NCI-H2081 treated with DMSO at 0.1 percent for 48 hours (cell line): ENCODE measurements at regions not wholly inside any gene's neighbourhood (a gene's known extent, or its start where the extent isn't known, plus 50 kb on each side); places are given as distances from the start of the nearest gene placed in this dataset.

Source experiments
- DNase-seq: peaks from one replicate; lab custom pipeline; 2025; lab: John Stamatoyannopoulos, UW

DNA sequence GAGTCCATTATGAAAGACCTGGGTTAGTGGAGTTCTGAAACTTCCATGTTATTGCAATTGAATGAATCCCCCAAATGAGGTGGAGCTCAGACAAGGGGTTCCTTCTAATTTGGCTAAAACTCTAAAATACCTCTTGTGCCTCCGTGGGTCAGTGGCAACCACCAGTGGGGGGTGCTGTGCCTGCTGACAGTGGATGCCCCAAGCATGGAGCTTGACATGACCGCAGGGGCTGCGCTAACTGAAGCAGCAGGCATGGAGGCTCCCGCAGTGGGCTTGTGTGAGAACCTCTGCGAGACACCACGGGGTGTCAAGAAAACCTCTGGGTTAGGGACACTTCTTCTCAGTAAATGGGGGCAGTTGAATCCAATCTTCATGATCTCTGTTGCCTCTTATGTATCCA, 200.5 kb downstream of the DRD1 start:
- DNase-seq = no peak

DNA sequence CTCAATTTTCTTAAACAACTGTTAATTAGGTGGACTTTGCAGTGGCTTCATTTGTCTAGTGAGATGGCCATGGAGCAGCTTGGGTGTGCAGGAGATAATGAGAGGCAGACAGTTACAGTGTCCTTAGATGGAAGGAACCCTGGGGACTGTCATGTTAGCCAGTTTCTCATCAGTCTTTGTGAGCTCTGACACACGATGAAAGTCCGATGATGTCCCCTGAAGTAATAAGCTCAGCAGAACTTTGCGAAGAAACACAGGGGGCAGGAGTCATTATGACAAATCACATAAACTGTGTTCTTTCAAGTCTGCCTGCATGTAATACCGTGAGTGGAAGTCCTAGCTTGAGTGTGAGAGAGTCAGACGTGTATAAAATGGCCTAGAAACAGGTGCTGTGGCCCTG, 201.8 kb downstream of the DRD1 start:
- no peak for DNase-seq

- no peak for DNase-seq
Measured at GRCh38 chr5:175238326-175238725, 205.7 kb downstream of the DRD1 start.

DNA sequence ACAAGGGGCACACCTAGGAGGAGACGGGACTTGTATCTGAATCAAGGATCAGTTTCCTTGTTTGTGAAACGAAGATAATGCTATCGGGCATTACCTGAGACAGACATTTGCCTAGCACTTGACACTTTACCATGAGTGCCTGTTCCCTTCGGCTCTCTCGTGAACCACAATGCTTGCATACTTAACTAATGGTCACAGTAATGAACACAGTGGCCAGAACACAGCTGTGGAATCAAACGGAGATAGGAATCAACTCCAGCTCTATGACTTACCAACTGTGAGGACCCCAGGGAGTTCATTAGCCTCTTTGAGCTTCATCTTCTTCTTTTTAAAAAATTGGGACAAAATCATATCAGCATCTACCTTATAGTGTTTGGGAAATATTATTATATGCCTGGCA, 207.8 kb downstream of the DRD1 start:
- DNase-seq = no peak

DNA sequence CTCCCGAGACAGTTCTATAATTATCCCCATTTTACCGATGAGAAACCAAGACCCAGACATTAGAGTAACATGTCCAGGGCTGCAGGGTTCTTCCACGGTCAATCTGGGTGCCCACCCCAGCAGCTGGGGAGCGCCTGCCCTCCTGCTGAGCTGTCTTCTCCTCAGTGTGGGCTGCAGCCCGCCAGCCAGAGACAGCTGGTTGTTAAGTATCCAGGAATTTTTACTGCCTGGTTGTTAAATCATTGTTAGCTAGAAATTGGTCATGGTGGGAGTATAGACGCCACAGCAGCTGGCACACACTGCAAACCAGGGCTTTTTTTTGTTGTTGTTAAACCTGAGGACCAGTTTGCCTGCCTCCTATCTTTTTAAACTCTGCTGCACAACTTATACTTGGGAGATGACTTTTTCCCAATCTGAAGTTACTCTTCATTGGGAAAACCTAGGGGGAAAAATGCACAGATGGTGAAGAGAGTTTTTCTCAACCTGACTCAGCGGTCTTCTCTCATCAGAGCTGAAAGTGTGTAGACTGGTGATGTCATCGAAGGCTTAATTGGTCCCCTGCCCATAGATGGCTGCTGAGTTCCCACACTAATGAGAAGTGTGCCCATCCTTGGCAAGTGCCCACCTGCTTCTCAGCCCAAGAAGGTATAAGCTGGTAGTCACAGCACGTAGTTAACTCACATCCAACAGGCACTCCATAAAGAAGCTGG, 208.6 kb downstream of the DRD1 start:
- DNase-seq = no peak

DNA sequence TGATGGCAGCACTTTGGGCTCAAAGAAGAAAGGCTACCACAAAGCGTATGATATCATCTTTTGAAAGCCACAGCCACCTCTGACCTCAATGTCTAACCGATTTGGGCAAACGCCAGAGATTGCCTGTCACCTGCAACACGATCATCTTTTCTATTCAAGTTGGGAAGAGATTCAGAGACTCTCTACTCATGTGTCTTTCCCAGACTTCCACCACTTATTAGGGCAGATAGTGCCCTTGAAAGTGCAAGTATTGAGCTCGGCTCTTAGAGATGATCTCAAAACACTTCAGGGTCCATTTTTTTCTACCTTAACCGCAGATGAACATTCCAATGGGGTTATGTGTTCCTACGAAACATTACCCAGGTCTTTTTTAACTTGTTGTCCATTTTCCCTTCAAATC, 213.7 kb downstream of the DRD1 start:
- DNase-seq = no peak

DNA sequence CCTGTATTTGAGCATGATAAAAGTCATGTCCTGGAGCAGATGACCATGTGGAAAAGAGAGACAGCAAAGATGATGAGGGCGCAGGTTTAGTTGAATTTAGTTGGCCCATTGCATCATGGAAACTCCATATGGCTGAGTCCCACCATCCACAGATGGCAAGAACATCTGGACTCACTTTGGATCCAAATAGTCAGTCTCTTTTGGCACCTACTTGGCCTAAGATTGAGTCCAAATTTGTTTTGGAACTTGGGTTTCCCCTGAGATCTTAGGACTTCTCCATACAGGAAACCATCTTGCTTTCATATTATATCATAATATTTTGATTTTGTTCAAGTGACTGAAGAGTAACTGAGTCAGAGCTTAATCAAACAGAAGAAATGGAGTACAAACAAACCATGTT, 217.5 kb downstream of the DRD1 start:
- no peak for DNase-seq

GRCh38 chr5:175223291-175223690, 220.7 kb downstream of the DRD1 start:
- DNase-seq = no peak

DNA sequence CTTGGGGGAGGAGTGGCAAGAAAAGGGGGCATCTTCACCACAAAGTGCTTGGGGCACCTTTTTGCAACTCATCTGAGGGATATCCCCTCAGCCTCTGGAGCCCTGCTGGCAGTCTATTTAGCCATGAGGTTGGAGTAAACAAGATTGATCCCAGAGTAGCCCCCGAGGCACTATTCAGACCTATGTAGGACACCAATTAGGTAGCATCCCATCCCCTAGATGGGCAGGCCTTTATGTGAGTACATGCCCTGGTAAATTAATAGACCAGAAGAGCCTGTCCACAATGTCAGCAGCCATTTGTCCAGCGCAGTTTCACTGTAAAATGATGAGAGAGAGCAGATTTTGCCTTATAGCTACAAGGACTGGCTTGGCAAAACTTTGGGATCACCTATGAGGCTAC, 221.4 kb downstream of the DRD1 start:
- DNase-seq = no peak

- no peak for DNase-seq
Measured at GRCh38 chr5:175220549-175220948, 223.4 kb downstream of the DRD1 start.

GRCh38 chr5:175219366-175219765, 224.6 kb downstream of the DRD1 start:
- DNase-seq = no peak

- no peak for DNase-seq
Measured at GRCh38 chr5:175216991-175217390, 227.0 kb downstream of the DRD1 start.

GRCh38 chr5:175215906-175216305, 228.1 kb downstream of the DRD1 start:
- no peak for DNase-seq

DNA sequence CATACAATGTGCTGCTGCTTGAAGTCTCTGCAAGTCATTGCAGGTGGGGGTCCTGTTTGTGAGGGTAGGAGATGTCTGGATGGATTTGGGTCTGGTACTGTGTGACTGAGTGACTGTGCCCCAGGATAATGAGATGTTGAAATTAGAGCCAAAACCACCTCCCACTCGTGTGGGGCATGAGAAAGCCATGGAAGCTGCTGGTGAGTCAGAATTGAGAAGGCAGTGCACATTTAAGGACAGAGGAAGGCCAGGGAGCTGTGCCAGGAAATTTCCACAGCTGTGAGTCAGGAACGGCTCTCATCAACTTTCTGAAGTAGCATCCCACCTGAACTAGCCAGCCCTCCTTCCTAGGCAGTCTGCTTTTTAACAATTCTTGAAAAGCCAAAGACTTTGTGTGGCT, 229.8 kb downstream of the DRD1 start:
- DNase-seq = no peak

GRCh38 chr5:175211956-175212756, 231.8 kb downstream of the DRD1 start:
- no peak for DNase-seq

DNA sequence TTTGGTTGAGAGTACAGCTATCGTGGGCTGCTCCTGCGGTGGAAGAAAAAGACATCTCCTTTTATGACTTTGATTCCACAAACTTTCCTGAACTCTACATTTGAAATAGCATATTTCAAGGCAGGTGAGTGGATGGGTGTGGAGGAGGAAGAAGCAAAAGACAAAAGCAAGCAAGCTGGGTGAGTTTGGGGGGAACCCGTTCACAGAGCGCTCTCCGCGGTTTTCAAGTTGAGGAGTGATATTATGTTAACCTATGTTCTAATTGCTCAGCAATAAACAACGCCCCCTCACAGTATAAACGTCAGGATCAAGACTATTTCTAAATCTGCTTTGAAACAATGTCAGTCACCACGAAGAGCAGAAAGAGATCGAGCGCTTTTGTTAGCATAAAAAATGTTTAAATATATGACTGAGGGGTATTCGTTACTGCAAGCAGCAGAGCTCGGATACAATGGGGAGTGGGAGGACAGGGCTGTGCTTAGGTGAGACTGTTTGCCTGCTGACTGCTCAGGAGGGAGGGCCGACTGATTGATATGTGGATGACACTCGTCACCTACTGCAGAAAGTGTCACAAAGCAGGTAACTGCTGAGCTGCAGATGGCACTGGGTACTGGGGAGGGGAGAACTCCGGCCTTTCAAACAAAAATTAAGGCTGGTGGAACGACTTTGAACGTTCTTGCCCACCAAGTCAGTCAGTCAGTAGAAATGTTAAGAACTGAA, 236.5 kb downstream of the DRD1 start:
- DNase-seq = no peak

DNA sequence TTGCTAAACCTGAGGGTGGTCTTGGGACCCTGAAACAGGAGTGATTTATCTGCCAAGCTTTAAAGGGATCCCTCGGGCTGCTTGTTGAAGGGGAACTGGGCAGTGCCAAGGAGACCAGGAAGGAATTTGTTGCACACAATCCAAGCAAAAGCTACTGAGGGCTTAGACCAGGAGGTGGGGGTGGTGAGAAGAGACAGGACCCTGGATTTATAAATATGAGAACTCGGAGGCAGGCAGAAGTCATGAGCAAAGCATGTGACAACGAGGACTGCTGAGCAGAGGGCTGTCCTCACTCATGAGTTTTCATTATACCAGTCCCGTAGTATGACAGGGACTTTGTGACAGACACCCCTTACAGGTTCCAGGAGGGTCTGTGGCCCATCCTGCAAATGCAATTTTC, 237.3 kb downstream of the DRD1 start:
- DNase-seq = no peak

DNA sequence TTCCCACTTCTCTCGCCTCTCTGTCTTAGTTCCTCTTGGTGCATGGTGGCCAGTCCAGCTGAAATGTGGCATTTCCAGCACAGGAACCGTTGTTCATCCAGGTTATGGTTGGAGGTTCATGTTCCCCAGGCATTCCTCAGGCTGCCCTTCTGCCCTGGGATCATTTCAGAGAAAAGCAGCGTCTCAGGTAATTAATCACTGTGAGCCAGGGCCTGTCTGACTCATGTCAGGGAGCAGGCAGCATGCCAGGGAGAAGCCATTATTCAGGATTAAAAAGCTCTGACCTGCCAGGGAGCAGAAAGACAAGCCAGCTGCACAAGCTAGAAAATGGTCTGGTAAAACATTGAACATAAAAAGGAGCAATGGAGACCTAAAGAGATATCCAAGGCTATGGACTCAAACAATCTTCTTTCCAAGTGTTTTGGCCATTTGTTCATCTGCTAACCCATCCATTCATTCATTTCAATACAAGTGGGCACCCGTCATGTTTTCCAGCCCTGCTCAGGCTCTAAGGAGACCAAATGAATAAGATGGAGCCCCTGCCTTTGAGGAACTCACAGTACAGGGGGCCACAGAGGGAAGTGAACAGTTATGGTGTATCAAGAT, 241.4 kb downstream of the DRD1 start:
- no peak for DNase-seq

DNA sequence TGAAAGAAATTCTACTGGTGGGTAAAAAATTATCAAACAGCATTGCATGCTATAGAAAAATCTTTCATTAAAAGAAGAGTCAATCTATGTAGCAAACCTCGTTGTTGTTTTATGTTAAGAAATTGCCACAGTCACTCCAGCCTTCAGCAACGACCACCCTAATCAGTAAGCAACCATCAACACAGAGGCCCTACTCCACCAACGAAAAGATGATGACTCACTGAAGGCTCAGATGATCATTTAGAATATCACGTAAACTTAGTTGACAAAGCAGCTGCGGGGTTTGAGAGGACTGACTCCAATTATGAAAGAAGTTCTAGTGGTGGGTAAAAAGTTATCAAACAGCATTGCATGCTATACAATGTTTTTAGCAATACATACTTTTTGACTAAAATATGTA, 242.6 kb downstream of the DRD1 start:
- no peak for DNase-seq

DNA sequence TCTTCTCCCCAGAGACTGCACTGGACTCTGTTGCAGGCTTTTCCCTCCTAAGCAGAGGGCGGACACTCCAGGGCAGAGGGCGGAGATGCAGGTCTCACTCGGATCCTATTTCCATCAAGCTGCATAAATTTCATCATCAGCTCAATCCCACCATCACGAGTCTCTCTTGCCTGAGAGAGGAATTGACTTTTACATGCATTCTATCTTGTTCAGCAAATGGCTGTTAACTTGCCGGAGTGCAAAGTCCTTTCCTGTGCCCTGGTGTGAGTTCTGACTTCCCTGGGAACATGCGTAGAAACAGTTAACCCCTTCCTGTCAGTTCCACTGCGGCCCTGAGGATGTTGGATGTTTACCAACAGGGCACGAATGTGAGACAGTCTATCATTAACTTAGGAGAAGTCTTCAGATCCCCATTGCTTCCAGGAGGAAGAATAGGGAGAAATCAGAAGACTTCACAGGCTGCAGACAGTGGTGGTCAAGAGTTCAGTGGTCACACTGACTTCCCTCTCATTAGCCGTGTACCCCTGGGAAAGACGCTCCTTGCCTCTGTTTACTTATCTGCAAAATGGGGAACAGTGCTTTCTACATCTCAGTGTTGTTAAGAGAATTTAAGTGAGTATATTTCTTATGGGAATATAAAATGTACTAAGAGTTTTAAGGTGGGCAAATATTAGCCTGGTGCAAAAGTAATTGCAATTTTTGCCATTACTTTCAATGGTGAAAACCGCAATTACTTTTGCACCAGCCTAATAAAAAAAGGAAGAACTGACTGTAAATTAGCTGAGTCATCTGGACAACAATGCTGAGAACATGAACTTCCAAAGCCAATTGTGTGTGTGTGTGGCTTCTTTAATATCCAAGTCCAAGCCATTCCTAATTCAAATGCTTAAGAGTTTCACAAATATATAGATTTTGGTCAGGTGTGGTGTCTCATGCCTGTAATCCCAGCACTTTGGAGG, 248.0 kb downstream of the DRD1 start:
- no peak for DNase-seq

DNA sequence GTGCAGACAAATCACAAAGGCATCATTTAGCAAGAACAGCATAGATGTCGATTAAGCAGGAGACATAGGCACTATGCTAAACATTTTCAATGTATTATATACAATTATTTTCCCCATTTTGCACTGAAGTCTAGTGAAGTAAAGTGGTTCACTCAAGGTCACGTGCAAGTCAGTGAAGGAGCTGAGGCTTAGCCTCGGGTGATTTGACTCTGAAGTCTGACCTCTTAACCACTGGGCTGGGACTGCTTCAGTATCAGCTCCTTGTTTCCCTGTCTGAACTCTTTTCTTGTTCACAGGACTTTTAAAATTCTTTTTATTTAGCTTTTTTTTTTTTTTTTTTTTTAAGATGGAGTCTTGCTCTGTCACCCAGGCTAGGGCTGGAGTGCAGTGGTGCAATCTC, 262.7 kb downstream of the DRD1 start:
- no peak for DNase-seq

DNA sequence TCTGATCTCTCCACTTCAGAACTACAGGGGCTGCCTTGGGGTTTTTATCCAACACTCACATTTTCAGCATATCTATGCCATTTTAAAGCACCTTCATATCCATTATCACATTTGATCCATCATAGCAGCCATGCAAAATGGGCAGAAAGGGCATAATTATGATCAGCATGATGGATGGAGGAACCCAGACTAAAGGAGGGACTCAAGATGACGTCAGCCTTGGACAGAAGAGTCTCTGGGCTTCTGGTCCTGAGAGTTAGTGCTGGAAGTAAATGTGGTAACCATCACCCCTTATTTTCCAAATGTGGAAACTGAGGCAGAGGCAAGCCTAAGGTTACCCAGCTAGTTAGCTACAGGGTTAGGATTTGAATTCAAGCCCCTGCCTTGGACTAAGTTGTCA, 273.1 kb downstream of the DRD1 start:
- no peak for DNase-seq
